ENCODE measurements at regions not wholly inside any gene's neighbourhood (a gene's known extent, or its start where the extent isn't known, plus 50 kb on each side); places are given as distances from the start of the nearest gene placed in this dataset.

GRCh38 chr1:232521660-232522059, 108.3 kb downstream of the SIPA1L2 start:
- no peak overlapping the region for H3K4me2 ChIP-seq (ENCODE audit: low read depth, low read length)
- H4K91ac ChIP-seq (ENCODE audit: insufficient read depth, low read depth, low read length) = no peak overlapping the region
- no peak overlapping the region for H3K14ac ChIP-seq (replicated peaks; ENCODE audit: low read depth, low read length)
- H3K9ac ChIP-seq (ENCODE audit: low read depth, low read length) = no peak overlapping the region
- intact Hi-C loops (cut with micrococcal nuclease) = no loop called here
- no peak overlapping the region for H2AFZ ChIP-seq (replicated peaks; ENCODE audit: low read length, poor library complexity)
- H3K4me3 ChIP-seq (ENCODE audit: insufficient read depth, low read depth, low read length) = no peak overlapping the region
- H2BK120ac ChIP-seq (ENCODE audit: low read depth, low read length) = no peak overlapping the region
- in situ Hi-C loops (cut with MboI; ENCODE audit: low sequenced_read_pairs) = no loop called here
- no peak overlapping the region for H3K56ac ChIP-seq (ENCODE audit: extremely low read depth, insufficient read depth, low read length)
- POLR2A ChIA-PET (ENCODE audit: unreplicated experiment) = no interaction called here
- H4K5ac ChIP-seq (ENCODE audit: low read depth, low read length) = no peak overlapping the region
- no peaks in the 10 kb centered on the region for H3K27me3 ChIP-seq (ENCODE audit: control insufficient read depth, insufficient read depth, low read length)
- H2BK20ac ChIP-seq (ENCODE audit: low read depth, low read length) = no peak overlapping the region
- peaks cover 4% of the 10 kb centered on the region; the same call in 1 of the 2 replicates for H3K4me1 ChIP-seq (ENCODE audit: control insufficient read depth, insufficient read depth, low read length)
- H3K4ac ChIP-seq (ENCODE audit: low read depth, low read length) = no peak overlapping the region
- no peaks in the 10 kb centered on the region for H3K36me3 ChIP-seq (ENCODE audit: control insufficient read depth, insufficient read depth, low read length)
- no TSS peak for BruUV-seq (replicated peaks)
- no peaks in the 10 kb centered on the region for H3K9me3 ChIP-seq (ENCODE audit: control insufficient read depth, insufficient read depth, low read length)
- 100% methylated on average over 1 of the region's 1 CpG; no CpG with 5 or more reads in 1 of the 2 experiments for WGBS, 2 experiments (ENCODE audit: extremely low coverage in 2 of 2, insufficient read length in 1 of 2)
- no peaks in the 10 kb centered on the region for H4K20me1 ChIP-seq (ENCODE audit: insufficient read depth, low read length)
- H3K18ac ChIP-seq (ENCODE audit: low read depth, low read length) = no peak overlapping the region
- H4K8ac ChIP-seq (ENCODE audit: low read depth in 2 of 2, low read length in 2 of 2) = no peak overlapping the region
- no peak overlapping the region for H2BK15ac ChIP-seq (ENCODE audit: low read depth, low read length)
- CTCF ChIA-PET = no interaction called here
- dilution Hi-C loops (cut with HindIII; ENCODE audit: low sequenced_read_pairs, unreplicated experiment) = no loop called here
- no peak overlapping the region for H2BK5ac ChIP-seq (ENCODE audit: low read depth, low read length, poor library complexity, severe bottlenecking)
- H3K79me1 ChIP-seq (ENCODE audit: low read depth in 1 of 2, low read length in 2 of 2) = peaks cover 0 to 13% of the 10 kb centered on the region in 2 experiments; a peak in 2 of 4 replicates
- TF ChIP-seq RFX5 (IDR thresholded peaks at IDR 0.05; ENCODE audit: low read depth, low read length) = no peak
- TF ChIP-seq FOS (IDR thresholded peaks at IDR 0.05; ENCODE audit: low read depth, low read length) = no peak
- no peak for TF ChIP-seq CEBPB (IDR thresholded peaks at IDR 0.05; ENCODE audit: low read depth, low read length)
- no peak for TF ChIP-seq RCOR1 (IDR thresholded peaks at IDR 0.05; ENCODE audit: insufficient replicate concordance, low read length)
- TF ChIP-seq CTCF (conservative IDR thresholded peaks at IDR 0.05; ENCODE audit: low read depth, low read length) = no peak
- no peak for TF ChIP-seq CHD1 (IDR thresholded peaks at IDR 0.05; ENCODE audit: low read depth, low read length)
- TF ChIP-seq USF2 (IDR thresholded peaks at IDR 0.05; ENCODE audit: low read depth, low read length) = no peak
- TF ChIP-seq POLR2A (IDR thresholded peaks at IDR 0.05; ENCODE audit: low read depth, low read length) = no peak
- no peak for TF ChIP-seq NFE2L2 (IDR thresholded peaks at IDR 0.05; ENCODE audit: low read depth, low read length)
- no peak for TF ChIP-seq MAFK (IDR thresholded peaks at IDR 0.05; ENCODE audit: low read depth, low read length)
- no peak for TF ChIP-seq MAZ (IDR thresholded peaks at IDR 0.05; ENCODE audit: borderline replicate concordance, low read depth, low read length)
- TF ChIP-seq MXI1 (IDR thresholded peaks at IDR 0.05; ENCODE audit: borderline replicate concordance, low read depth, low read length) = no peak
- no peak for TF ChIP-seq RAD21 (IDR thresholded peaks at IDR 0.05; ENCODE audit: low read length)
- TF ChIP-seq SMC3 (IDR thresholded peaks at IDR 0.05; ENCODE audit: low read depth, low read length) = no peak
- TF ChIP-seq BHLHE40 (IDR thresholded peaks at IDR 0.05; ENCODE audit: low read depth, low read length) = no peak
- no peak for TF ChIP-seq ELK1 (IDR thresholded peaks at IDR 0.05; ENCODE audit: borderline replicate concordance, low read depth, low read length)
- H2AK5ac ChIP-seq (ENCODE audit: low read depth, low read length) = no peak overlapping the region
- H2AK9ac ChIP-seq (replicated peaks; ENCODE audit: low read depth, low read length, poor library complexity) = no peak overlapping the region
- H3K9me1 ChIP-seq (ENCODE audit: insufficient read depth, low read length) = peaks cover 6% of the 10 kb centered on the region
- no peak; the same call in 1 of the 2 replicates for ATAC-seq (ENCODE audit: low read depth)
- H3K23ac ChIP-seq (ENCODE audit: low read depth, low read length) = no peak overlapping the region
- H3K27ac ChIP-seq (ENCODE audit: insufficient read depth, low read length) = no peak overlapping the region
- DNase-seq = no peak

Data from IMR-90 (cell line).